ENCODE measurements at regions not wholly inside any gene's neighbourhood (a gene's known extent, or its start where the extent isn't known, plus 50 kb on each side); places are given as distances from the start of the nearest gene placed in this dataset.
A peak's percentile ranks its signal among the peaks of the same experiment; 100 is the strongest.

GRCh38 chr21:16291296-16291695, 561.5 kb downstream of the USP25 start:
- no peak overlapping the region for H3K27ac ChIP-seq

GRCh38 chr21:16294128-16294527, 564.3 kb downstream of the USP25 start:
- TF ChIP-seq CTCF (conservative IDR thresholded peaks at IDR 0.05) (no peak), ZFX (IDR thresholded peaks at IDR 0.05) (no peak)
- H3K27ac ChIP-seq = no peak overlapping the region

More at GRCh38 chr21:16291296-16291695, 561.5 kb downstream of the USP25 start:
- TF ChIP-seq ZFX (IDR thresholded peaks at IDR 0.05) (no peak), CTCF (conservative IDR thresholded peaks at IDR 0.05) (no peak)

DNA sequence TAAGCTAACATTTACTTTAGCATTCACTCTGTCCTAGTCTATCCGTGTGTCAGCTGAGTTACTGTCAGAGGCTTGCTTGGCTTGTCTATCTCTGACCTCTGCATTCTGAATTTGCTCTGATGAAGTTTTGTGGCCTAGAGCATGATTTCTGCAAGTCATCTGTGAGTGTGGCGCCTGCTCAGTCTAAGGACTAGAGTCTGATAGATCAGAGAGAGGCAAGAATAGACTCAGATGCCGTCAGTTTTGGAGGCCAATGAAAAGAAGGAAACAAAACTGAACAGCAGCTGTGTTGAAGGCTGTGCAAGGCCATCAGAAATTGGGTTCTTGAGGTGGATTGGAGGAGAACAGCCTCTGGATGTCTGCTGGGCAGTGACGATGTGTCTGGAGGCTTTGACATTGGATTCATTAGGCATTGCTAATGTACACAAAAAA, 573.1 kb downstream of the USP25 start:
- TF ChIP-seq CTCF (conservative IDR thresholded peaks at IDR 0.05) (no peak), ZFX (IDR thresholded peaks at IDR 0.05) (no peak)
- H3K27ac ChIP-seq = peak overlapping the region; percentile 86

DNA sequence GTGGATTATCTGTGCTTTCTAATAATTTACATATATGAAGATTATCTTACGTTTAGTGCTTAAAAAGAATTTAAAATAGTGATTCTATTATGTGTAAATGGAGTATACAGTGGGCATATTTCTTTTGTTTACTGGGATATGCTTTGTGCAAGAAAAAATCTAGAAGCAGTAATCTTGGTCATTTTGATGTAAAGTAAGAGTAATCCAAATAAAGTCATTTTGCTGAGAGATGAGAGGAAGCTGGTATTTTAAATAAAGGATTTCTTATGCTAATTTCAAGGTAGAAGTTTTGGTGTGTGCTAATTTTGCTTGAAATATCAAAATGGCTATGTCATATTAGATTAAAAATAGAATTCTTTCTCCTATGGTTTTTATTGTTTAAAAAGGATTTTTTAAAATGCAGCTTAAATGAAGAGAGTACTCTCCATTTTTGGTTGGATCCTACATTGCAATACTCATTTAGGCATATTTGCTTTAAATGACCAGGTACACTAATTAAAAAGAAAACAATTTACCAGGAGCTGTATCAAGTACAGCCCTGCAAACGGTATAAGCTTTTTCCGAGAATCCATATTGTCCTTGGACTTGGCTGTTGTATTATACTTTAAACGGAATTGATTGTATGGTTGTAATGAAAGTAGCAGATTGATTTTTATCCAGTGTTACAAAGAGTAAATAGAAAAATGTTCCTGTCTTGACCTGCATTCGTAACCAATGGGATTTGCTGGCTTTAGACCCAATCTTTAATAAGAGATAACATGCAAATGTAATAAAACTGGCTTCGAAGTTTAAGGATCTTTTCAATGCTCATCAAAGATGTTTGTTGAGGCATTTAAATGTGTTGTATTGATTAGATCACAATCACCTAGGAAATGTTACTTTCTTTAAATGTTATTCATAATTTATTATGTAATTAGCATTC, 574.7 kb downstream of the USP25 start:
- H3K27ac ChIP-seq = no peak overlapping the region
- TF ChIP-seq CTCF (conservative IDR thresholded peaks at IDR 0.05) (no peak), ZFX (IDR thresholded peaks at IDR 0.05) (no peak)

DNA sequence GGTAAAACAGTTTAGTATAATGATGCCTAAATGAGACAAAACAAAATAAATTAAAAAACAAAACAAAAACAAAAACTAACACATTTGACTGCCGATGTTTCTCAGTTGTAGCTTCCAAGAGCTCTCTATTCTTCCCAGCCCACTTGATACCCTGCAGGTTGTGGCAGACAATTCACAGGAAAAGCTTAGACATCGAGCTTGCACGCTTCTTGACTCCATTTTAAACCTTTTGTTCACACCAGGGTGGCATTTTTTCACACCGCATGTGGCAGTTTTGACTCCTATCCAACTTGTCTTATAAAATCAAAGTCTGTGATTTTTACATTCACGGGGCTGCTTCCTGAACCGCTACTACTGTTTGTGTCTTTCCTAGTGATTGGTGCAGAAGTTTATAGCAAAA, 575.9 kb downstream of the USP25 start:
- peak overlapping the region; percentile 98; the same call in 1 of the 2 replicates for H3K27ac ChIP-seq
- TF ChIP-seq CTCF (conservative IDR thresholded peaks at IDR 0.05) (no peak), ZFX (IDR thresholded peaks at IDR 0.05) (no peak)

- H3K27ac ChIP-seq = no peak overlapping the region
- TF ChIP-seq CTCF (conservative IDR thresholded peaks at IDR 0.05) = no peak
Observed at GRCh38 chr21:16307256-16307655, 577.5 kb downstream of the USP25 start.

DNA sequence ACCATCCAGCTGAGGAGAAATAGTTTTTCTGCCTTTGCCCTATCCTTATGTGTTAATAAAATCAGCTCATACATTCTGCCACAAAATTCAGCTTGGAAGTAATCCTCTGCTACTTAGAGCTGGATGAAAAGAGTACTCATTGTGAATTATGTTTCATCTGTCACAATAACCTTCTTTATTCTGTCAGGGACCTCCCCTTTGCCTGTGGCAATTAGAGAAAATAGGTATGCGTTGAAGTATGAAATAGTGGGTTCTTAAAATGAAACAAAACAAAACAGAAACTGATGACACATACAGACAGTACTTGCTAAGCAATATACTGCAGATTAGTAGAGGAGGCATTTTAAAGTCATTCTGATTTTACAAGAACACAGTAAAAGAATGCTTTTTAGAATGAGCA, 578.5 kb downstream of the USP25 start:
- peak overlapping the region; percentile 71; the same call in 1 of the 2 replicates for H3K27ac ChIP-seq
- TF ChIP-seq ZFX (IDR thresholded peaks at IDR 0.05) = no peak
- no peak for TF ChIP-seq CTCF (conservative IDR thresholded peaks at IDR 0.05)

Data from C4-2B (cell line).